Duodenal mucosa (tissue), 2 donors: ENCODE measurements at regions not wholly inside any gene's neighbourhood (a gene's known extent, or its start where the extent isn't known, plus 50 kb on each side); places are given as distances from the start of the nearest gene placed in this dataset.

Experiments used
- H3K27ac ChIP-seq: one replicate; pipeline ENCODE4 v1.7.0; 2013; ENCODE audit warnings: low read depth, low read length
- H3K27me3 ChIP-seq, 2 donors: one replicate each; pipeline ENCODE4 v1.7.0; 2013; ENCODE audit warnings: low read length in 2 of 2, control low read depth in 1 of 2; ENCODE audit not compliant: insufficient read depth in 2 of 2, control insufficient read depth in 1 of 2
- H3K36me3 ChIP-seq, 2 donors: one replicate each; pipeline ENCODE4 v1.7.0; 2013; ENCODE audit warnings: low read length in 2 of 2, control low read depth in 1 of 2; ENCODE audit not compliant: insufficient read depth in 2 of 2, control insufficient read depth in 1 of 2
- H3K4me1 ChIP-seq, 2 donors: one replicate each; pipeline ENCODE4 v1.7.0; 2013; ENCODE audit warnings: low read length in 2 of 2, control low read depth in 1 of 2; ENCODE audit not compliant: insufficient read depth in 2 of 2, control insufficient read depth in 1 of 2
- H3K4me3 ChIP-seq, 2 donors: one replicate each; pipeline ENCODE4 v1.7.0; 2013; ENCODE audit warnings: low read length in 2 of 2, low read depth in 1 of 2
- H3K9ac ChIP-seq, 2 donors: one replicate each; pipeline ENCODE4 v1.7.0; 2013; ENCODE audit warnings: low read length in 2 of 2, low read depth in 1 of 2
- H3K9me3 ChIP-seq, 2 donors: one replicate each; pipeline ENCODE4 v1.7.0; 2013; ENCODE audit warnings: low read length in 2 of 2, control low read depth in 1 of 2; ENCODE audit not compliant: control insufficient read depth in 1 of 2

DNA sequence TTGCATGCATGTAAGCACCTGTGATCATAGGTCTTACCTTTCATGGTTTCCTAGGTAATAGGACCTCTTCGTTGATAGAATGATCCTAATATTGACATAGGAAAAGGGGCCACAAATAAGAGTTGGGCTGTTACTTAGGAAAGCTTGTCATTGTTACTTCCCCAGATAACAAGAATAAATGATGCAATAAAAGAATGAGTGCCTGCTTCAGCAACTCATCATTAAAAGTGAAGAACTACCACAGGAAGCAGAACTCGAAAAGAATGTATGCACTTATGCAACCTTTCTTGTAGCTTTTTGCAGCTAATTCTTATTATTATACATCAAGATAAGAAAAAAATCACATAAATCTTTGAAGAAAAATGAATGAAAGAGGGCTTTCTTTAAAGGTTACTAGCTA lies 548.6 kb downstream of the LTN1 start:
- Histone ChIP-seq H3K4me3 (no peak overlapping the region), H3K9ac (no peak overlapping the region), H3K36me3 (no peaks in the 10 kb centered on the region), H3K27ac (no peak overlapping the region), H3K9me3 (no peaks in the 10 kb centered on the region), H3K4me1 (no peaks in the 10 kb centered on the region), H3K27me3 (no peaks in the 10 kb centered on the region)

DNA sequence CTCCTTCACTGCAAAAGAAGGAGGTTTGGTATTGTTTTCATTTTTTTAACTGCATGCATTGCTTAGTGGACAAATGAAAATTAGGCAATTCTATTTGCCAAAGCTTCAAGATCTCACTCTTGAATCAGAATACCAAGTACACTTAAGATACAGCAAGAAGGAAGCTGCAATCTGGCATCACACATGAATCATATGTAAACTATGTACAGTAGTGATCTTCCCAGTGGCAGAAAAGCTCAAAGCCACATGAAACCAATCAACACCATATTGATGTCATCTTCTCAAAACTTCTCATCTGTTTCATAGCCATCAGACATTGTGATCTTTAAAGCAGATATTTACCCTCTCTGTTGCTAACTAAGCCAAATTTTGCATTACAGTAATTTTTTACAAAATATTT lies 550.1 kb downstream of the LTN1 start:
- Histone ChIP-seq H3K27me3 (no peaks in the 10 kb centered on the region), H3K4me1 (no peaks in the 10 kb centered on the region), H3K9ac (no peak overlapping the region), H3K4me3 (no peak overlapping the region), H3K36me3 (no peaks in the 10 kb centered on the region), H3K27ac (no peak overlapping the region), H3K9me3 (no peaks in the 10 kb centered on the region)

DNA sequence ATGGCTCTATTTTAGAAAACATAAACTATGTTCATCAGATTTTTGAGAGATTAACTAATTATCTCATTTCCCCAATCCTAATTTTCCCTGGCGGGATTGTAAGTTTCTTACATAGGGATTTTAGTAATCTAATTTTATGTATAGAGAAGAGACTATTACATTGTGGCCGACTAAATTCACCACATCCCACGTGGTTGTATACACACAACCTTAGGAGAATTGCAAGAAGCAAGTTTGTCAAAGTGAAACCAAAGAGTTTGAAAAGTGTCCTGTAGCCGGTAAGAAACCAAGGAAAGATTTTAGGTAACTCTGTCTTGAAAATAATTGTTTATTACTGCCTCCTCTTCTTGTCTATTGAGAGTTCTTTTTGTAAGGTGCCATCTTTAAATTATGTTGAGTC lies 550.6 kb downstream of the LTN1 start:
- Histone ChIP-seq H3K4me3 (no peak overlapping the region), H3K27ac (no peak overlapping the region), H3K27me3 (no peaks in the 10 kb centered on the region), H3K9me3 (no peaks in the 10 kb centered on the region), H3K36me3 (no peaks in the 10 kb centered on the region), H3K4me1 (no peaks in the 10 kb centered on the region), H3K9ac (no peak overlapping the region)

DNA sequence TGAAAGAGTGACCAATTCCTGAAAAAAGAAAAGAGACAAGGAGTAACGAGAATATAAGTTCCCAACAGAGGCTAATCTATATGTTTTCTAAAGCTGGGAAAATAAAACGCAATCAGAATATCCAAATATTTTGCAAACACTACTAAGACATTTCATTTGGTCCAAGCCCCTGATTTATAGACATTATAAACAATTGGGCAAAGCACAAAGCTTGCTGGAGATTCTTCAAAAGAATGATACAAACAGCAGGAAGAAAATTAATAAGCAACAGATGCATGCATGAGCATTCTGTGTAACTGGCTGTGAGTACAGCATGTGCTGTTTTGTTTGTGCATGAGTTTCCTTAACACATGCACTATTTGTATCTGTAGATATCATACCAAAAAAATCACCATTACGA lies 552.9 kb downstream of the LTN1 start:
- H3K4me3 ChIP-seq = no peak overlapping the region
- no peaks in the 10 kb centered on the region for H3K4me1 ChIP-seq
- H3K36me3 ChIP-seq = no peaks in the 10 kb centered on the region
- no peaks in the 10 kb centered on the region for H3K27me3 ChIP-seq
- H3K9me3 ChIP-seq = no peaks in the 10 kb centered on the region
- H3K9ac ChIP-seq = no peak overlapping the region
- H3K27ac ChIP-seq = no peak overlapping the region

DNA sequence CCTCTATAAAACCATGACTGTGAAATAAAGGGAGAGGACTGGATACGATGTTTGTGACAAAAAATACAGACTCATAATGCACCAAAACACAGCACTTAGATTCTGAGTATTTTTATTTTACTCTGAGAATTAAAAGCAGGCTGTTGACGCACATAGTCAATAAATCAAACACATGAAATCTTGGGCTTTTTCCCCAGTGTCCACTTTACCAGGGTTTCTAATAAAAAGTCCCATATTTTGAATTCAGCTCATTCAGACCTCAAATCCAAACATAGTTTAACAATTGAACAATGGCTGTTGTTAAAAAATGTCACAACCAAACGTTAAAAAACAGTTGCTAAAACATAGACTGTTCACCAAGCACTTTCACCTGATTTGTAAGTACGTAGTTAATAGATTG lies 553.4 kb downstream of the LTN1 start:
- Histone ChIP-seq H3K27ac (no peak overlapping the region), H3K4me1 (no peaks in the 10 kb centered on the region), H3K27me3 (no peaks in the 10 kb centered on the region), H3K4me3 (no peak overlapping the region), H3K9ac (no peak overlapping the region), H3K9me3 (no peaks in the 10 kb centered on the region), H3K36me3 (no peaks in the 10 kb centered on the region)

DNA sequence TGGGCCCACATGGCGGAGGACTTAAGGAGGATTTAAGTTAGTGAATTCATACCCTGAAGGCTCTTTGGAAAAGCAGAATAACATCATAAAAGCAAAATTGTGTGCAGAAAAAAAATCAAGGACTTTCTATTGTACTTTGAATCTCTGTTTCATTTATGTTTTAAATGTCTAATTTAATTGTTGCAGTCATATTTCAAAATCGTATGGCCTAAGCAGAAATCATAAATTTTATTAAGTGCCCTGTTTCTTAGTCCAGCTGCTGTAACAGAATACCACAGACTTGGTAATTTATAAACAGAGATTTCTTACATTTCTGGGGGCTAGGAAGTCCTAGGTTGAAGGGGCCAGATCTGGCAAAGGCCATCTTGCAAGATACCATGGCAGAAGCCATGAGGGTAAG lies 555.6 kb downstream of the LTN1 start:
- no peak overlapping the region for H3K4me3 ChIP-seq
- no peaks in the 10 kb centered on the region for H3K36me3 ChIP-seq
- H3K4me1 ChIP-seq = no peaks in the 10 kb centered on the region
- H3K9ac ChIP-seq = no peak overlapping the region
- no peaks in the 10 kb centered on the region for H3K27me3 ChIP-seq
- no peaks in the 10 kb centered on the region for H3K9me3 ChIP-seq
- no peak overlapping the region for H3K27ac ChIP-seq

DNA sequence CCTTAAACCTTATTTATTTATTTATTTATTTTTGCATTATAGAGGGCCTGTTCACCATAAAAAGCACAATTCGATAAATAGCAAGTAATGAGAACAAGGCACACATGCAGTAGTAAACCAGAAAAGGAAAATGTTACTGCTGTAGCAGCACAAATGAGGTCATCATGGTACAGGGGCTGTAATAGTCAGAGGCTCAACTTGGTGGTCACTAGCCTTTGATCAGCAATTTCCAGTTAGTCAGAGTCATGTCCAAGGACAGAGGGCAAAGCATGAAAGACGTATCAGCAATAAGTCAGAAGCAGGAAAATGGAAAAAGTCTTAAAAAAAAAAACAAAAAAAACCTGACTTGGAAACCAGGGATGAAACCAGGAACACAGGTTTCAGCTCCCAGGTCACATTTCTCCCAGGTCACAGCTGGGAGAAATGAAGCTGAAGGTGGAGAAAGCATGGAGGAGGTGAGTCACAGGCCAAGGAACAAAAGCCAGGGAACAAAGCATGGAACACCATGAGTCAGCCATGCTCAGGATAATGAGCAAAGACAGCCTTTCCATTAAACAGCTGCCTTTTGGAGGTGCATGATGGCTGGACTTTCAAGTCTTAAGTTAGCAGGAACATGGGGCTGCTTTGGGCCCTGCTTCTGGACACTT lies 556.3 kb downstream of the LTN1 start:
- no peaks in the 10 kb centered on the region for H3K4me1 ChIP-seq
- H3K9me3 ChIP-seq = no peaks in the 10 kb centered on the region
- no peak overlapping the region for H3K27ac ChIP-seq
- no peaks in the 10 kb centered on the region for H3K27me3 ChIP-seq
- H3K9ac ChIP-seq = no peak overlapping the region
- H3K4me3 ChIP-seq = no peak overlapping the region
- no peaks in the 10 kb centered on the region for H3K36me3 ChIP-seq

DNA sequence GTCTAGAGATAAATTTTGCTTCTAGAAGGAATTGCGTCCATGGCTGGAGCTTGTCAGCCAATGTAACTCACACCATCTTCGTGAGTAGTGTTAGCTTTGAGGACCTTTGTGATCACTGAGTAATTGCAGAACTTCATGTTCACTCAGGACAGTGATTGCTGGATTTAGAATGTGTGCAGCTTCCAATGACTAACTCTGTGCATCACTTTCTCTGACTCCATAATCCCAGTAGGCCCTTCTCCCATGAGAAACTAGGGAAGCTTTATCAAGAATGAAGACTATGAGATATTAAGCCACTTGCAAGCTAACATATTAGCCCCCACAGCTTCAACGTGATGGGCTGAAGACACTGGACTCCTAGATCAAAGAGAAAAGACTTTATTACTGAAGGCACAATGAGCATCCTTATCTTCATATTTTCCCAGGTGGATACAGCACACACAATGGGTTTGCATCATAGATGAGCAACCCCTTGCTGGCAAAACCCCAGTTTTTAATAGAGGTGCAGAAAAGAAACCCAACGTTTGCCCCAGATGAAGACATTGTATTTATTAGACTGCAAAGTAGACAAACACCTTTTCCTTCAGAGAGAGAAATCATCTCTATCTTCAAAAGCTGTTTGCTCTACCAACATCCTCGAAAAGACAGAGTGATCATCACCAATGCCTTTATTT lies 561.0 kb downstream of the LTN1 start:
- no peaks in the 10 kb centered on the region for H3K9me3 ChIP-seq
- no peak overlapping the region for H3K9ac ChIP-seq
- H3K27ac ChIP-seq = no peak overlapping the region
- H3K36me3 ChIP-seq = no peaks in the 10 kb centered on the region
- no peaks in the 10 kb centered on the region for H3K4me1 ChIP-seq
- H3K27me3 ChIP-seq = no peaks in the 10 kb centered on the region
- H3K4me3 ChIP-seq = no peak overlapping the region

DNA sequence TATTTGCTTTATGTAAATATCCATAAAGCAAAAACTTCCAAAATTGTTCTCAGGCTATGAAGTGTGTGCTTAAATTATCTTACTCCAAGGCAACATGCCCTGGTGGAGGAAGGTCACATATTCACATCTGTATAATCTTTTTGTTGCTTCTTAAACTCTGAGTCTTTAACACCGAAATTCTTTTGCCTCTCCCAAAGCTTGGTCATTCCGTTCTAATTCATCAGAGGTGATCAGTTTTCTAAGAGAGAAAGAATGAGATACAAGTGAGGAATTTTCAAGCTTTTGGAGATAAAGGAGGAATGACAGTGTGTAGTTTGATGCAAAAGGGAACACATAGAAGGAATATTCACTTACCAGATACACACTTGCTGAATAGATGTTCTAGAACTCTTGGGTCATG lies 561.7 kb downstream of the LTN1 start:
- Histone ChIP-seq H3K27me3 (no peaks in the 10 kb centered on the region), H3K4me1 (no peaks in the 10 kb centered on the region), H3K9ac (no peak overlapping the region), H3K27ac (no peak overlapping the region), H3K4me3 (no peak overlapping the region), H3K36me3 (no peaks in the 10 kb centered on the region), H3K9me3 (no peaks in the 10 kb centered on the region)

DNA sequence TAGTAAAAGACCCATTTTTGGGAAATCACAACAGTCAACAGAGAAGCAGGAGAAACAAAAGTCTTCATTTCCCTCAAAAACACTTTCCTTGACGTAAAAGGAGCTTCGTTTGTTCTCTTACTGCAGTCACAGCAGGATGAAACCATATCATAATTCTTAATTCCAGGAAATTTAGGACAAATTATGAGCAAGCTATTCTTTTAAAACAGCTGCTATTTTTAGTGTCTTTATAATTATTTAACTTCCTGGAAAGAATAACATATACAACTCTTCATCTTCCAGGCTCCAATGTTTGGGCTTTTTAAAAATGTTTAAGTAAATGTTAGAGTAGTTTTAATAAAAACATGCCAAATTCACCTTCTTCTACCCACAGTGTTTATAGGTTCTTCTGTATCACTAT lies 563.5 kb downstream of the LTN1 start:
- H3K27me3 ChIP-seq = no peaks in the 10 kb centered on the region
- no peaks in the 10 kb centered on the region for H3K36me3 ChIP-seq
- H3K4me3 ChIP-seq = no peak overlapping the region
- H3K9me3 ChIP-seq = no peaks in the 10 kb centered on the region
- H3K9ac ChIP-seq = no peak overlapping the region
- no peaks in the 10 kb centered on the region for H3K4me1 ChIP-seq
- H3K27ac ChIP-seq = no peak overlapping the region
